ENCODE measurements at regions not wholly inside any gene's neighbourhood (a gene's known extent, or its start where the extent isn't known, plus 50 kb on each side); places are given as distances from the start of the nearest gene placed in this dataset.
"Not testable (repeated sequence)": the region's sequence is repeated elsewhere in the genome, so short reads cannot be mapped to it uniquely, and the experiment has no call there.

GRCh38 chr12:131327521-131328488, 374.1 kb downstream of the ADGRD1 start:
- Histone ChIP-seq H4K5ac (ENCODE audit: low read length) (no peak overlapping the region), H3K23ac (ENCODE audit: low read length) (no peak overlapping the region), H3K27ac (ENCODE audit: low read depth, low read length) (no peak overlapping the region), H3K79me2 (ENCODE audit: control insufficient read depth, insufficient read depth, low read length) (no peaks in the 10 kb centered on the region), H2BK5ac (ENCODE audit: low read length) (no peak overlapping the region), H2AK5ac (ENCODE audit: low read length) (no peak overlapping the region), H3K36me3 (ENCODE audit: control insufficient read depth, insufficient read depth, low read length) (no peaks in the 10 kb centered on the region), H3K4me1 (ENCODE audit: control insufficient read depth, low read depth, low read length) (no peaks in the 10 kb centered on the region), H3K4me3 (ENCODE audit: low read length) (no peak overlapping the region), H3K79me1 (ENCODE audit: low read length) (no peaks in the 10 kb centered on the region), H3K9ac (ENCODE audit: low read length) (no peak overlapping the region), H3K56ac (ENCODE audit: low read length) (no peak overlapping the region), H3K27me3 (ENCODE audit: insufficient read depth, low read length, poor library complexity) (no peaks in the 10 kb centered on the region), H3K18ac (ENCODE audit: low read length) (no peak overlapping the region), H2BK15ac (replicated peaks; ENCODE audit: low read depth) (no peak overlapping the region), H4K8ac (ENCODE audit: low read depth, low read length) (no peak overlapping the region), H3K4ac (ENCODE audit: low read depth, low read length) (no peak overlapping the region), H2BK120ac (ENCODE audit: low read depth, low read length) (no peak overlapping the region), H3K4me2 (ENCODE audit: low read length) (no peak overlapping the region)
- peak; percentile 45 for DNase-seq
- WGBS (ENCODE audit: extremely low coverage, insufficient coverage, low lambda C conversion rate) = no CpG with 5 or more reads among the region's 25 CpGs

- H3K27me3 ChIP-seq (ENCODE audit: insufficient read depth, low read length, poor library complexity); H3K4me1 ChIP-seq (ENCODE audit: control insufficient read depth, low read depth, low read length); H3K4ac ChIP-seq (ENCODE audit: low read depth, low read length); H3K79me2 ChIP-seq (ENCODE audit: control insufficient read depth, insufficient read depth, low read length); H3K79me1 ChIP-seq (ENCODE audit: low read length); H2BK120ac ChIP-seq (ENCODE audit: low read depth, low read length); H3K23ac ChIP-seq (ENCODE audit: low read length); H3K36me3 ChIP-seq (ENCODE audit: control insufficient read depth, insufficient read depth, low read length); H3K4me3 ChIP-seq (ENCODE audit: low read length); H2AK5ac ChIP-seq (ENCODE audit: low read length); H2BK15ac ChIP-seq (replicated peaks; ENCODE audit: low read depth); H4K5ac ChIP-seq (ENCODE audit: low read length); H2BK5ac ChIP-seq (ENCODE audit: low read length); DNase-seq; H3K56ac ChIP-seq (ENCODE audit: low read length); H3K18ac ChIP-seq (ENCODE audit: low read length); H3K9ac ChIP-seq (ENCODE audit: low read length); H3K4me2 ChIP-seq (ENCODE audit: low read length); H4K8ac ChIP-seq (ENCODE audit: low read depth, low read length); H3K27ac ChIP-seq (ENCODE audit: low read depth, low read length): not testable (repeated sequence)
- no CpG with 5 or more reads among the region's 28 CpGs for WGBS (ENCODE audit: extremely low coverage, insufficient coverage, low lambda C conversion rate)
Observed at GRCh38 chr12:131328861-131329845, 375.4 kb downstream of the ADGRD1 start.

GRCh38 chr12:131330106-131330815, 376.6 kb downstream of the ADGRD1 start:
- no peak overlapping the region for H3K4ac ChIP-seq (ENCODE audit: low read depth, low read length)
- no peak for DNase-seq
- H2BK120ac ChIP-seq (ENCODE audit: low read depth, low read length) = no peak overlapping the region
- no peak overlapping the region for H3K23ac ChIP-seq (ENCODE audit: low read length)
- H4K8ac ChIP-seq (ENCODE audit: low read depth, low read length) = no peak overlapping the region
- no peaks in the 10 kb centered on the region for H3K36me3 ChIP-seq (ENCODE audit: control insufficient read depth, insufficient read depth, low read length)
- no peak overlapping the region for H2BK5ac ChIP-seq (ENCODE audit: low read length)
- no peak overlapping the region for H3K9ac ChIP-seq (ENCODE audit: low read length)
- no peak overlapping the region for H3K27ac ChIP-seq (ENCODE audit: low read depth, low read length)
- H3K4me1 ChIP-seq (ENCODE audit: control insufficient read depth, low read depth, low read length) = no peaks in the 10 kb centered on the region
- no peak overlapping the region for H3K4me2 ChIP-seq (ENCODE audit: low read length)
- WGBS (ENCODE audit: extremely low coverage, insufficient coverage, low lambda C conversion rate) = no CpG with 5 or more reads among the region's 9 CpGs
- no peaks in the 10 kb centered on the region for H3K27me3 ChIP-seq (ENCODE audit: insufficient read depth, low read length, poor library complexity)
- H3K56ac ChIP-seq (ENCODE audit: low read length) = no peak overlapping the region
- no peak overlapping the region for H3K18ac ChIP-seq (ENCODE audit: low read length)
- no peak overlapping the region for H4K5ac ChIP-seq (ENCODE audit: low read length)
- no peak overlapping the region for H2BK15ac ChIP-seq (replicated peaks; ENCODE audit: low read depth)
- H3K79me1 ChIP-seq (ENCODE audit: low read length) = no peaks in the 10 kb centered on the region
- no peaks in the 10 kb centered on the region for H3K79me2 ChIP-seq (ENCODE audit: control insufficient read depth, insufficient read depth, low read length)
- H2AK5ac ChIP-seq (ENCODE audit: low read length) = no peak overlapping the region
- no peak overlapping the region for H3K4me3 ChIP-seq (ENCODE audit: low read length)

- no peak for DNase-seq
- H3K79me2 ChIP-seq (ENCODE audit: control insufficient read depth, insufficient read depth, low read length) = no peaks in the 10 kb centered on the region
- no peak overlapping the region for H3K27ac ChIP-seq (ENCODE audit: low read depth, low read length)
- H3K4me1 ChIP-seq (ENCODE audit: control insufficient read depth, low read depth, low read length) = no peaks in the 10 kb centered on the region
- H4K5ac ChIP-seq (ENCODE audit: low read length) = no peak overlapping the region
- H3K18ac ChIP-seq (ENCODE audit: low read length) = no peak overlapping the region
- H3K4ac ChIP-seq (ENCODE audit: low read depth, low read length) = no peak overlapping the region
- no peak overlapping the region for H2BK120ac ChIP-seq (ENCODE audit: low read depth, low read length)
- no peak overlapping the region for H2BK15ac ChIP-seq (replicated peaks; ENCODE audit: low read depth)
- no peak overlapping the region for H4K8ac ChIP-seq (ENCODE audit: low read depth, low read length)
- H3K79me1 ChIP-seq (ENCODE audit: low read length) = no peaks in the 10 kb centered on the region
- WGBS (ENCODE audit: extremely low coverage, insufficient coverage, low lambda C conversion rate) = 100% methylated on average over 1 of the region's 2 CpGs
- no peak overlapping the region for H3K9ac ChIP-seq (ENCODE audit: low read length)
- no peak overlapping the region for H3K23ac ChIP-seq (ENCODE audit: low read length)
- no peaks in the 10 kb centered on the region for H3K36me3 ChIP-seq (ENCODE audit: control insufficient read depth, insufficient read depth, low read length)
- H3K4me2 ChIP-seq (ENCODE audit: low read length) = no peak overlapping the region
- H3K56ac ChIP-seq (ENCODE audit: low read length) = no peak overlapping the region
- no peak overlapping the region for H3K4me3 ChIP-seq (ENCODE audit: low read length)
- no peak overlapping the region for H2AK5ac ChIP-seq (ENCODE audit: low read length)
- no peaks in the 10 kb centered on the region for H3K27me3 ChIP-seq (ENCODE audit: insufficient read depth, low read length, poor library complexity)
- H2BK5ac ChIP-seq (ENCODE audit: low read length) = no peak overlapping the region
Observed at GRCh38 chr12:131331148-131331750, 377.5 kb downstream of the ADGRD1 start.

- Histone ChIP-seq H2BK120ac (ENCODE audit: low read depth, low read length) (no peak overlapping the region), H3K23ac (ENCODE audit: low read length) (no peak overlapping the region), H3K27me3 (ENCODE audit: insufficient read depth, low read length, poor library complexity) (no peaks in the 10 kb centered on the region), H3K4me1 (ENCODE audit: control insufficient read depth, low read depth, low read length) (no peaks in the 10 kb centered on the region), H3K27ac (ENCODE audit: low read depth, low read length) (no peak overlapping the region), H3K18ac (ENCODE audit: low read length) (no peak overlapping the region), H3K4me3 (ENCODE audit: low read length) (no peak overlapping the region), H3K9ac (ENCODE audit: low read length) (no peak overlapping the region), H3K4ac (ENCODE audit: low read depth, low read length) (no peak overlapping the region), H3K79me2 (ENCODE audit: control insufficient read depth, insufficient read depth, low read length) (no peaks in the 10 kb centered on the region), H4K8ac (ENCODE audit: low read depth, low read length) (no peak overlapping the region), H2AK5ac (ENCODE audit: low read length) (no peak overlapping the region), H2BK5ac (ENCODE audit: low read length) (no peak overlapping the region), H3K79me1 (ENCODE audit: low read length) (no peaks in the 10 kb centered on the region), H3K4me2 (ENCODE audit: low read length) (no peak overlapping the region), H3K36me3 (ENCODE audit: control insufficient read depth, insufficient read depth, low read length) (no peaks in the 10 kb centered on the region), H4K5ac (ENCODE audit: low read length) (no peak overlapping the region), H3K56ac (ENCODE audit: low read length) (no peak overlapping the region), H2BK15ac (replicated peaks; ENCODE audit: low read depth) (no peak overlapping the region)
- DNase-seq = no peak
- no CpG with 5 or more reads among the region's 12 CpGs for WGBS (ENCODE audit: extremely low coverage, insufficient coverage, low lambda C conversion rate)
Observed at GRCh38 chr12:131332224-131332623, 378.5 kb downstream of the ADGRD1 start.

Measured in mesendoderm (in vitro differentiated cells).